ENCODE measurements at regions not wholly inside any gene's neighbourhood (a gene's known extent, or its start where the extent isn't known, plus 50 kb on each side); places are given as distances from the start of the nearest gene placed in this dataset.

DNA sequence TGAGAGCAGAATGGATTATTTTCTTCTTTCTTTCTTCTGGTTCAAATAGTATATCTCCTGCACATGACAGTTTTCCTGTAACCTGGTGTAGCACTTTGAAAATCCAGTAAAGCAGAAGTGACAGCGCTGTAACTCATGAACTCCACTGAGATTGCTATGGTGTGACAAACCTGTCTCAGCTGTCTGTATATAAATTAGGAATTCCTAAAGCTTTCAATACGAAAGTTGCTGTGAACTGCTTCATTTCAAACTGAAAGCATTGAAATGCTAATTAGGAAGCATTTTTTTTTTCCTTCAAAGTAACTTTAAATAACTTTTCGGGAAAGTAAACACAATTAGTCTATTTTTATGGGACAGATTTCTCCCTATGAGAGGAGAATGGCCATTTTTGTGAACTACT, 646.9 kb upstream of the ZP4 start:
- no peak overlapping the region for H3K4me3 ChIP-seq
- intact Hi-C loops (cut with DNase I): no loop called here
- no peaks in the 10 kb centered on the region for H3K27me3 ChIP-seq (ENCODE audit: low read depth)
- no peaks in the 10 kb centered on the region for H3K9me3 ChIP-seq
- ATAC-seq (no peak), DNase-seq (no peak)
- no peaks in the 10 kb centered on the region for H3K4me1 ChIP-seq
- no peaks in the 10 kb centered on the region for H3K36me3 ChIP-seq
- H3K27ac ChIP-seq: no peak overlapping the region
- TF ChIP-seq, protein P1, sequence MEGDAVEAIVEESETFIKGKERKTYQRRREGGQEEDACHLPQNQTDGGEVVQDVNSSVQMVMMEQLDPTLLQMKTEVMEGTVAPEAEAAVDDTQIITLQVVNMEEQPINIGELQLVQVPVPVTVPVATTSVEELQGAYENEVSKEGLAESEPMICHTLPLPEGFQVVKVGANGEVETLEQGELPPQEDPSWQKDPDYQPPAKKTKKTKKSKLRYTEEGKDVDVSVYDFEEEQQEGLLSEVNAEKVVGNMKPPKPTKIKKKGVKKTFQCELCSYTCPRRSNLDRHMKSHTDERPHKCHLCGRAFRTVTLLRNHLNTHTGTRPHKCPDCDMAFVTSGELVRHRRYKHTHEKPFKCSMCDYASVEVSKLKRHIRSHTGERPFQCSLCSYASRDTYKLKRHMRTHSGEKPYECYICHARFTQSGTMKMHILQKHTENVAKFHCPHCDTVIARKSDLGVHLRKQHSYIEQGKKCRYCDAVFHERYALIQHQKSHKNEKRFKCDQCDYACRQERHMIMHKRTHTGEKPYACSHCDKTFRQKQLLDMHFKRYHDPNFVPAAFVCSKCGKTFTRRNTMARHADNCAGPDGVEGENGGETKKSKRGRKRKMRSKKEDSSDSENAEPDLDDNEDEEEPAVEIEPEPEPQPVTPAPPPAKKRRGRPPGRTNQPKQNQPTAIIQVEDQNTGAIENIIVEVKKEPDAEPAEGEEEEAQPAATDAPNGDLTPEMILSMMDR (IDR thresholded peaks at IDR 0.05): no peak

DNA sequence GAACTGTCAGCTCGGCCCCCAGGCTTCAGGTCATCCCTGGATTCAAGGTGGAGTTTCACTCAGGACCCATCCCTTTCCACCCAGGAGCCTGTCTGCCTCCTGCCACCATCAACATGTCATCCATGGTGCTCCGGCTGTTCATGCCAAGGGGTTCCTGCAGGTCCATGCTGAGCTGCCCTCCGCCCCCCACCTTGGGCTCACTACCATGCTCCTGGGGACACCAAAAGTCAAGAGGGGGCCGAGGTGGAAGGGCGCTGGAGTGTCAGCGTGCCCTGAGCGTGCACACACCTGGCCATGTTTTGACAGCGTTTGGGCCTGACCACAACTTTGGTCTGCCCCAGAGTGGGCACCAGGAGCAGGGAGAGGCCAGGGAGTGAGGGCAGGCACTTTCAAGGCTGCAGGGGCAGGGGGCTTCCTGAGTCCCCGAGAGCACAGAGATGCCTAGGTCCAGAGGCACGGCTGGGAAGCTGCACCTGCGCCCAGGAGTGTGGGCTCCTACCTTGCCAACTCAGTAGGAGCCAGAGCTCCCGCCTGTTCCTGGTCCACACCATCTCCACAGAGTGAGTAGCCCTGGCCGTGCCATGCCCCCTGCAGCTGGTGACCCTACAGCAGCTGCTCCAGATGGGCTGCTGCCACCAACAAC, 639.6 kb upstream of the ZP4 start:
- Histone ChIP-seq H3K27ac (no peak overlapping the region), H3K4me1 (no peaks in the 10 kb centered on the region), H3K4me3 (no peak overlapping the region), H3K9me3 (no peaks in the 10 kb centered on the region), H3K27me3 (ENCODE audit: low read depth) (no peaks in the 10 kb centered on the region), H3K36me3 (no peaks in the 10 kb centered on the region)
- intact Hi-C loops (cut with DNase I): no loop called here
- DNase-seq (peak; percentile 27), ATAC-seq (peak in 1 of 2 donors; percentile 15)
- TF ChIP-seq, protein P1 (IDR thresholded peaks at IDR 0.05): no peak

DNA sequence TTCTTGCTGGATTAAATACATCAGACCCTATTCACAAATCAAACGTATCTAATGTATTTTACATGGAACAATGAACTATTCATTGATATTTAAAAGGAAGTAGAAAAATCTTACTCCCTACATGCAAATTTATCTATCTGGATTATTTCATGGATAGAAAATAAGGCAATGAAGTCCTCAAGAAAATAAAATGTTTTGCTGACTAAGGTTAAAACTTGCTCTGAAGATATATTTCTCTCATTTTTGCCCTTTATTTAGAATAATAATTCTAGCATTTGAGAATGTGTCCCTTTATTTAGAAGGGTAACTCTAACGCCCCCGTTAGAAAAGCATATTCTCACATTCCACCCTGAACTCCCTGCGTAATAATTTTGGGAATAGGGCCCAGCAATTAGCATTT, 627.0 kb upstream of the ZP4 start:
- intact Hi-C loops (cut with DNase I): no loop called here
- Histone ChIP-seq H3K36me3 (no peaks in the 10 kb centered on the region), H3K4me3 (no peak overlapping the region), H3K4me1 (no peaks in the 10 kb centered on the region), H3K27me3 (ENCODE audit: low read depth) (no peaks in the 10 kb centered on the region), H3K9me3 (peaks cover 13% of the 10 kb centered on the region), H3K27ac (no peak overlapping the region)
- TF ChIP-seq, protein P1 (IDR thresholded peaks at IDR 0.05): no peak
- DNase-seq (no peak), ATAC-seq (no peak)

DNA sequence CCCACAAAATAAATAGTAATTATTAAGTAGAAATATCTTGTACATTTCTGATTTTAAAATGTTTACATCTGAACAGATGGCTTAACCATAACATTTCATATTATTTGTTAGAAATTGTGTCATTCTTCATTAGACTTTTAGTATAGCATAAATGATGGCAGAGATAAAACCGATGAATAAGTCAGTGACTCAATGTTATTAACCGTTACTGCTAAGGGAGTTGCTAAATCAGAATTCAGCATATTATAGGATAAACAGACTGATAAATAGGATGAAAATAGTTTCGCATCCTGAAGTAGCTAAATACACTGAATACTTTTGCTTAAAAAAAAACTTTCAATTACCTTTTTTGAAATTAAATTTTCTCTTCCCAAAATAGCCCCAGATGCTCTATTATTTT, 610.6 kb upstream of the ZP4 start:
- Histone ChIP-seq H3K9me3 (no peaks in the 10 kb centered on the region), H3K4me1 (no peaks in the 10 kb centered on the region), H3K4me3 (no peak overlapping the region), H3K27me3 (ENCODE audit: low read depth) (no peaks in the 10 kb centered on the region), H3K27ac (no peak overlapping the region), H3K36me3 (no peaks in the 10 kb centered on the region)
- TF ChIP-seq, protein P1 (IDR thresholded peaks at IDR 0.05): no peak
- no peak for DNase-seq
- ATAC-seq: no peak
- intact Hi-C loops (cut with DNase I): no loop called here

DNA sequence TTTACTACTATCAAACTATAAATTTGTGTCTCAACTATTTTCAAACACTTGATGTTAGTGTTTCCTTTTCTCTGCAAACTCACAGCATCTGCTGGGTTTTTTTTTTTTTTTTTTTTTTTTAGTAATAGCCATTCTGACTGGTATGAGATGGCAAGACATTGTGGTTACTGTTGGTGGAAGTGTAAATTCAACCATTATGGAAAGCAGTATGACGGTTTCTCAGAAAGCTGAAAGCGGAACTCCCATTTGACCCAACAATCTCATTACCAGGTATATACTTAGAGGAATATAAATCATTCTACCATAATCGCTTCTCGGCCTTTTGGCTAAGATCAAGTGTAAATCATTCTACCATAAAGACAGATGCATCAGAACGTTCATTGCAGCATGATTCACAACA, 608.3 kb upstream of the ZP4 start:
- no peaks in the 10 kb centered on the region for H3K4me1 ChIP-seq
- DNase-seq (no peak), ATAC-seq (no peak)
- no peak overlapping the region for H3K4me3 ChIP-seq
- H3K36me3 ChIP-seq: no peaks in the 10 kb centered on the region
- TF ChIP-seq, protein P1 (IDR thresholded peaks at IDR 0.05): no peak
- intact Hi-C loops (cut with DNase I): no loop called here
- H3K9me3 ChIP-seq: no peaks in the 10 kb centered on the region
- no peak overlapping the region for H3K27ac ChIP-seq
- H3K27me3 ChIP-seq (ENCODE audit: low read depth): no peaks in the 10 kb centered on the region

Measured in lower lobe of right lung (tissue), 2 donors.